Tibial nerve (tissue), 4 donors: ENCODE measurements at regions not wholly inside any gene's neighbourhood (a gene's known extent, or its start where the extent isn't known, plus 50 kb on each side); places are given as distances from the start of the nearest gene placed in this dataset.

ENCODE experiments used
- CTCF ChIP-seq, 5 experiments: fragments of 200-600 bp in 3 of 5; fragments of 450-650 bp in 2 of 5; sonication (generic) in 3 of 5; IDR thresholded peaks; one replicate each; pipeline ENCODE4 v1.5.1; 2016 to 2019; ENCODE audit warnings: antibody characterized with exemption in 5 of 5, mild to moderate bottlenecking in 3 of 5, moderate library complexity in 2 of 5
- EP300 ChIP-seq, 2 donors: sonication (generic); formaldehyde crosslinking; IDR thresholded peaks; one replicate each; pipeline ENCODE4 v1.6.1; 2017; ENCODE audit warnings: antibody characterized with exemption in 2 of 2, mild to moderate bottlenecking in 1 of 2
- POLR2A ChIP-seq, 2 donors: fragments of 450-650 bp; IDR thresholded peaks; one replicate each; pipeline ENCODE4 v1.6.1; 2017; ENCODE audit warnings: antibody characterized with exemption in 2 of 2, mild to moderate bottlenecking in 2 of 2, moderate library complexity in 2 of 2

GRCh38 chr1:112054510-112054909 is 65.0 kb upstream of the KCND3 start:
- TF ChIP-seq CTCF (IDR thresholded peaks at IDR 0.05) (no peak), POLR2A (IDR thresholded peaks at IDR 0.05) (no peak), EP300 (IDR thresholded peaks at IDR 0.05) (peak in 1 of 2 donors; percentile 23)
